ENCODE measurements at regions not wholly inside any gene's neighbourhood (a gene's known extent, or its start where the extent isn't known, plus 50 kb on each side); places are given as distances from the start of the nearest gene placed in this dataset.

DNA sequence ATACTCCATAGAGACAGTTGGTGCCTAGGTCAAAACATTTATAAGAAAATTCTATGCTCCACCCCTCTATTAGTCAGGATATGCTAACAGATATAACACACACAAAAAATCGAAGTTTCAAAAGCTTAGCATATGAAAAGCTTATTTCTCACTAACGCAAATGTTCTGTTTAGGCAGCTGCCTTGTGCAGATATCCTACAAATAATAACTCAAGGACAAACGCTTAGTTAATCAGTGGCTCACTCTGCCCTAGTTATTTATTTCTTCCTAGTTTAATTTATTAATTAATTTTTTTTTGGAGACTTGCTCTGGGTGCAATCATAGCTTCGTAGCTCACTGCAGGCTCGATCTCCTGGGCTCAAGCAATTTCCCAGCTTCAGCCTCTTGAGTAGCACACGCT is 259.7 kb upstream of the GPC6 start:
- DNase-seq (no peak), ATAC-seq (no peak)
- Histone ChIP-seq H3K9me3 (peaks cover 0 to 22% of the 10 kb centered on the region in 2 donors), H3K27ac (no peak overlapping the region), H3K4me3 (no peak overlapping the region), H3K27me3 (no peaks in the 10 kb centered on the region), H3K36me3 (no peaks in the 10 kb centered on the region), H3K4me1 (no peaks in the 10 kb centered on the region)
- no peak for TF ChIP-seq CTCF (IDR thresholded peaks at IDR 0.05)
- intact Hi-C loops (cut with DNase I): no loop called here

DNA sequence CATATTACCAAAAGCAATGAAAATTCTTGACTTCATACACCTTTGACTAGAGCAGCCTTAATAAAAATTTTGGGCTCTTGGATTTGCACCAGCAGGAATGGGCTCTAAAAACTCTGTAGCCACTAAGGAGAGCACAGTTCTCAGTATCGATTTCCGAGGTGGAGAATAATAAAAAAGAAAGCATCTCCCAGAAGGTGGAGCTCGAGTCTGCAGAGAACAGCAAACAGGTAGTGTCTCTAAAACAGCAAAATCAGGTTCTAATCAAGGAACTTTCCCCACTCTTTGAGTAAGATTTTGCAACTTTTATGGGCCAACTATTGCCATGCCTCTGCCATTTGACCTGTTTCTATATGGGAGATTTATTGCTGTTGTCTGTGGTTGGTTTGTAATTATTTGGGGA is 258.7 kb upstream of the GPC6 start:
- Histone ChIP-seq H3K27me3 (no peaks in the 10 kb centered on the region), H3K4me1 (no peaks in the 10 kb centered on the region), H3K36me3 (no peaks in the 10 kb centered on the region), H3K4me3 (no peak overlapping the region), H3K9me3 (peaks cover 0 to 20% of the 10 kb centered on the region in 2 donors), H3K27ac (no peak overlapping the region)
- ATAC-seq (no peak), DNase-seq (no peak)
- intact Hi-C loops (cut with DNase I): no loop called here
- no peak for TF ChIP-seq CTCF (IDR thresholded peaks at IDR 0.05)

DNA sequence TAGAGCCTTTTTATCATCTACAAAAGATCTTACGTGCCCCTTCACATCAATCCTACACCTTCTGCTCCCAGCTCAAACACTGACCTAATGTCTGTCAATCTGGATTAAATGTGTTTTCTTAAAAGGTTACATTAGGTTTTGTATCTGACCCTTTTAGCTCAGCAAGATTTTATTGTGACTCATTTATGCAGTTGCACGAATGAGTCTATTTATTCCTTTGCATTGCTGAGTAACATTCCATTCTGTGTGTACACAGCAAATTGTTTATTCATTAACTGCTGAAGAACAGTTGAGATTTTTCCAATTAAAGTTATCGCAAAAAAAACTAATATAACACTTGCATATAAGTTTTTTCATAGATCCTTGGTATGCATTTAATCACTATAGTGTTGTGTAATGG is 253.9 kb upstream of the GPC6 start:
- intact Hi-C loops (cut with DNase I): no loop called here
- peaks cover 0 to 5% of the 10 kb centered on the region in 2 donors for H3K9me3 ChIP-seq
- no peak overlapping the region for H3K27ac ChIP-seq
- H3K4me3 ChIP-seq: no peak overlapping the region
- DNase-seq: no peak
- H3K4me1 ChIP-seq: no peaks in the 10 kb centered on the region
- no peaks in the 10 kb centered on the region for H3K27me3 ChIP-seq
- no peak for TF ChIP-seq CTCF (IDR thresholded peaks at IDR 0.05)
- no peak for ATAC-seq
- H3K36me3 ChIP-seq: no peaks in the 10 kb centered on the region

GRCh38 chr13:92974905-92975429 is 251.6 kb upstream of the GPC6 start:
- no peak overlapping the region for H3K4me3 ChIP-seq
- no peak for ATAC-seq
- no peaks in the 10 kb centered on the region for H3K27me3 ChIP-seq
- no peak overlapping the region for H3K27ac ChIP-seq
- H3K4me1 ChIP-seq: no peaks in the 10 kb centered on the region
- H3K36me3 ChIP-seq: no peaks in the 10 kb centered on the region
- peak in 1 of 4 donors; percentile 47 for DNase-seq
- intact Hi-C loops (cut with DNase I): no loop called here
- H3K9me3 ChIP-seq: peaks cover 0 to 5% of the 10 kb centered on the region in 2 donors
- no peak for TF ChIP-seq CTCF (IDR thresholded peaks at IDR 0.05)

GRCh38 chr13:92976657-92977056 is 249.9 kb upstream of the GPC6 start:
- no peak for TF ChIP-seq CTCF (IDR thresholded peaks at IDR 0.05)
- Histone ChIP-seq H3K4me3 (no peak overlapping the region), H3K27ac (no peak overlapping the region), H3K36me3 (no peaks in the 10 kb centered on the region), H3K27me3 (no peaks in the 10 kb centered on the region), H3K9me3 (peaks cover 0 to 5% of the 10 kb centered on the region in 2 donors), H3K4me1 (no peaks in the 10 kb centered on the region)
- ATAC-seq (no peak), DNase-seq (no peak)
- intact Hi-C loops (cut with DNase I): no loop called here

Measured in left lung (tissue), 4 donors.